GM12878 (cell line): ENCODE measurements at regions not wholly inside any gene's neighbourhood (a gene's known extent, or its start where the extent isn't known, plus 50 kb on each side); places are given as distances from the start of the nearest gene placed in this dataset.

Source experiments
- ATAC-seq: fragments of 200-7000 bp; cut with Tn5 transposase; 3 replicates; pipeline ENCODE4 v1.9.1; 2020; ENCODE audit warnings: mild to moderate bottlenecking, moderate library complexity
- BruUV-seq: library from RNA; stranded (reverse); fragments of 400-500 nt; replicated peaks from 2 replicates; lab custom pipeline; 2021; lab: Mats Ljungman, UMichigan
- CTCF ChIA-PET: fragments of 300-600 bp; sonication (Branson Sonifier 250); formaldehyde crosslinking; extraction: SDS; loops from one replicate; lab custom pipeline; 2021; ENCODE audit warnings: inconsistent platforms; lab: Yijun Ruan, JAX
- POLR2A ChIA-PET: fragments of 350-600 bp; formaldehyde crosslinking; extraction: SDS; loops from one replicate; lab custom pipeline; 2021; ENCODE audit warnings: inconsistent platforms; lab: Charles Lee
- RAD21 ChIA-PET: fragments of 300-600 bp; sonication (Branson Sonifier 250); formaldehyde crosslinking; loops from one replicate; lab custom pipeline; 2023; ENCODE audit warnings: antibody characterized with exemption; ENCODE audit not compliant: unreplicated experiment; lab: Charles Lee
- SMC1A ChIA-PET: fragments of 300-600 bp; sonication (Branson Sonifier 250); formaldehyde crosslinking; loops from one replicate; lab custom pipeline; 2023; ENCODE audit not compliant: unreplicated experiment, uncharacterized antibody; lab: Charles Lee
- DNase-seq: peaks from one replicate; pipeline ENCODE4 v3.0.0-alpha.2; 2011; ENCODE audit warnings: low read depth, low spot score
- FAIRE-seq: peaks from 3 replicates; lab custom pipeline; 2011; peaks lifted over from hg19 to GRCh38; lab: Jason Lieb, UNC
- H2AFZ ChIP-seq: 2 replicates; pipeline ENCODE4 v1.6.0; 2011; ENCODE audit warnings: low read depth, low read length, control low read depth; ENCODE audit not compliant: control insufficient read depth
- H3K27ac ChIP-seq: 2 replicates; pipeline ENCODE4 v1.5.1; 2011; ENCODE audit warnings: control low read depth; ENCODE audit not compliant: control insufficient read depth, insufficient read depth
- H3K27me3 ChIP-seq, 2 experiments: replicated peaks in 1 of 2; 2 replicates each; pipeline versions ENCODE4 v1.6.0 to v1.6.1; 2011; ENCODE audit warnings: low read length in 1 of 2; ENCODE audit not compliant: control insufficient read depth in 2 of 2, insufficient read depth in 2 of 2
- H3K36me3 ChIP-seq, 2 experiments: 2 replicates each; pipeline ENCODE4 v1.5.1; 2011; ENCODE audit warnings: low read length in 1 of 2; ENCODE audit not compliant: control insufficient read depth in 2 of 2, insufficient read depth in 2 of 2
- H3K4me1 ChIP-seq: 2 replicates; pipeline ENCODE4 v1.6.1; 2011; ENCODE audit warnings: mild to moderate bottlenecking, low read length, moderate library complexity, mixed read lengths; ENCODE audit not compliant: control insufficient read depth, insufficient read depth
- H3K4me2 ChIP-seq: 2 replicates; pipeline ENCODE4 v1.6.0; 2011; ENCODE audit warnings: control low read depth; ENCODE audit not compliant: control insufficient read depth, insufficient read depth
- H3K4me3 ChIP-seq: fragments of 200-600 bp; sonication (generic); 2 replicates; pipeline ENCODE4 v1.5.1; 2016
- H3K79me2 ChIP-seq: 2 replicates; pipeline ENCODE4 v1.6.0; 2011; ENCODE audit warnings: low read length; ENCODE audit not compliant: control insufficient read depth, insufficient read depth
- H3K9ac ChIP-seq: 2 replicates; pipeline ENCODE4 v1.8.0; 2011; ENCODE audit warnings: low read length, control low read depth, mixed read lengths; ENCODE audit not compliant: control insufficient read depth, insufficient read depth
- H3K9me3 ChIP-seq: replicated peaks from 3 replicates; pipeline ENCODE4 v1.5.1; 2011; ENCODE audit warnings: mild to moderate bottlenecking, low read length; ENCODE audit not compliant: control insufficient read depth, insufficient read depth
- H4K20me1 ChIP-seq: 2 replicates; pipeline ENCODE4 v1.6.0; 2011; ENCODE audit not compliant: control insufficient read depth, insufficient read depth
- CUX1 ChIP-seq: IDR thresholded peaks from 2 replicates; pipeline ENCODE4 v1.6.1; 2012; ENCODE audit warnings: improper control_type of control experiment, low read depth, low read length; ENCODE audit not compliant: insufficient replicate concordance
- E4F1 ChIP-seq: fragments of 450-650 bp; IDR thresholded peaks from 2 replicates; pipeline ENCODE4 v1.6.1; 2018; ENCODE audit warnings: borderline replicate concordance, mild to moderate bottlenecking; ENCODE audit not compliant: partially characterized antibody
- ESRRA ChIP-seq: IDR thresholded peaks from 2 replicates; pipeline ENCODE4 v1.6.1; 2012; ENCODE audit warnings: mild to moderate bottlenecking, low read length, improper control_type of control experiment
- EZH2 ChIP-seq: IDR thresholded peaks from 2 replicates; pipeline ENCODE4 v1.6.1; 2012; ENCODE audit warnings: low read depth, mild to moderate bottlenecking, control low read depth, inconsistent platforms, low read length, borderline replicate concordance; ENCODE audit not compliant: control insufficient read depth
- FOS ChIP-seq: IDR thresholded peaks from 3 replicates; pipeline ENCODE4 v1.6.1; 2011; ENCODE audit warnings: borderline replicate concordance; ENCODE audit not compliant: insufficient read length; ENCODE audit errors: extremely low read depth
- FOXK2 ChIP-seq: fragments of 450-650 bp; IDR thresholded peaks from 2 replicates; pipeline ENCODE4 v1.6.1; 2017; ENCODE audit warnings: mild to moderate bottlenecking, moderate library complexity
- MAX ChIP-seq: IDR thresholded peaks from 2 replicates; pipeline ENCODE4 v1.6.1; 2012; ENCODE audit warnings: low read depth, low read length, improper control_type of control experiment
- RELA ChIP-seq: fragments of 450-650 bp; IDR thresholded peaks from 2 replicates; pipeline ENCODE4 v1.8.0; 2014; ENCODE audit warnings: borderline replicate concordance; ENCODE audit not compliant: partially characterized antibody
- SP1 ChIP-seq: IDR thresholded peaks from one replicate; pipeline ENCODE4 v1.6.1; 2011; ENCODE audit warnings: low read depth, low read length
- YBX1 ChIP-seq: fragments of 450-650 bp; IDR thresholded peaks from 2 replicates; pipeline ENCODE4 v1.6.1; 2016; ENCODE audit warnings: antibody characterized with exemption
- ZBTB33 ChIP-seq: fragments of 450-650 bp; IDR thresholded peaks from 2 replicates; pipeline ENCODE4 v1.6.1; 2017; ENCODE audit warnings: mild to moderate bottlenecking
- ZNF384 ChIP-seq: IDR thresholded peaks from 2 replicates; pipeline ENCODE4 v1.6.1; 2012; ENCODE audit warnings: low read depth, mild to moderate bottlenecking, low read length, improper control_type of control experiment, borderline replicate concordance
- ZNF622 ChIP-seq: fragments of 450-650 bp; IDR thresholded peaks from 2 replicates; pipeline ENCODE4 v1.6.1; 2017; ENCODE audit warnings: mild to moderate bottlenecking, inconsistent platforms
- WGBS: methylation state at CpG from one replicate; pipeline ENCODE4 v1.1.6; 2016; ENCODE audit warnings: low lambda C conversion rate; ENCODE audit not compliant: insufficient replicate concordance, insufficient coverage; ENCODE audit errors: missing lambda C conversion rate; 5-methylcytosine and 5-hydroxymethylcytosine counted together
- in situ Hi-C: fragments of 300-500 bp; cut with MboI; formaldehyde crosslinking; loops from 9 replicates; pipeline ENCODE4 v1.14.3; 2018; ENCODE audit warnings: mixed read lengths
- intact Hi-C: fragments of 100-400 bp; cut with micrococcal nuclease; formaldehyde crosslinking; loops from one replicate; pipeline ENCODE4 v1.14.2; 2022; ENCODE audit not compliant: unreplicated experiment

GRCh38 chr7:81394029-81394428, 375.8 kb downstream of the HGF start:
- ATAC-seq (no peak), FAIRE-seq (no peak), DNase-seq (no peak)
- RAD21 ChIA-PET: no interaction called here
- CTCF ChIA-PET: no interaction called here
- no peak overlapping the region for H3K9ac ChIP-seq
- no peak overlapping the region for H2AFZ ChIP-seq
- intact Hi-C loops: no loop called here
- H3K27me3 ChIP-seq: no peaks in the 10 kb centered on the region
- H3K36me3 ChIP-seq: no peaks in the 10 kb centered on the region
- 0% methylated on average over 2 of the region's 2 CpGs for WGBS
- H3K4me3 ChIP-seq: no peak overlapping the region
- H3K4me1 ChIP-seq: no peaks in the 10 kb centered on the region
- H3K27ac ChIP-seq: no peak overlapping the region
- no peak overlapping the region for H3K4me2 ChIP-seq
- H3K9me3 ChIP-seq: no peaks in the 10 kb centered on the region
- H3K79me2 ChIP-seq: no peaks in the 10 kb centered on the region
- SMC1A ChIA-PET: no interaction called here
- BruUV-seq: no TSS peak
- no peaks in the 10 kb centered on the region for H4K20me1 ChIP-seq
- in situ Hi-C loops: no loop called here
- POLR2A ChIA-PET: no interaction called here
- TF ChIP-seq E4F1 (no peak), CUX1 (no peak), ZBTB33 (no peak), FOS (no peak), YBX1 (no peak), ESRRA (no peak), SP1 (no peak), EZH2 (no peak), RELA (no peak), FOXK2 (no peak), ZNF384 (no peak), MAX (no peak), ZNF622 (no peak)
